ENCODE measurements at regions not wholly inside any gene's neighbourhood (a gene's known extent, or its start where the extent isn't known, plus 50 kb on each side); places are given as distances from the start of the nearest gene placed in this dataset.
"Not testable (repeated sequence)": the region's sequence is repeated elsewhere in the genome, so short reads cannot be mapped to it uniquely, and the experiment has no call there.

GRCh38 chr3:163382183-163382582 lies 1696.1 kb downstream of the SI start:
- no peak for FAIRE-seq
- no peak for DNase-seq (ENCODE audit: low spot score in 2 of 2)

- FAIRE-seq (no peak), DNase-seq (ENCODE audit: low spot score in 2 of 2) (no peak)
Observed at GRCh38 chr3:163368168-163368567, 1710.1 kb downstream of the SI start.

GRCh38 chr3:163364717-163365116 lies 1713.6 kb downstream of the SI start:
- FAIRE-seq (no peak), DNase-seq (ENCODE audit: low spot score in 2 of 2) (no peak)

GRCh38 chr3:163362151-163362550 lies 1716.1 kb downstream of the SI start:
- FAIRE-seq (no peak), DNase-seq (ENCODE audit: low spot score in 2 of 2) (no peak)

GRCh38 chr3:163361357-163361878 lies 1716.9 kb downstream of the SI start:
- FAIRE-seq; DNase-seq (ENCODE audit: low spot score in 2 of 2): not testable (repeated sequence)

- DNase-seq (ENCODE audit: low spot score in 2 of 2) = no peak
- FAIRE-seq = no peak
Observed at GRCh38 chr3:163347944-163348343, 1730.4 kb downstream of the SI start.

GRCh38 chr3:163335429-163335828 lies 1742.9 kb downstream of the SI start:
- FAIRE-seq (no peak), DNase-seq (ENCODE audit: low spot score in 2 of 2) (no peak)

- FAIRE-seq (no peak), DNase-seq (ENCODE audit: low spot score in 2 of 2) (no peak)
Observed at GRCh38 chr3:163328680-163329079, 1749.6 kb downstream of the SI start.

GRCh38 chr3:163327086-163327485 lies 1751.2 kb downstream of the SI start:
- FAIRE-seq (no peak), DNase-seq (ENCODE audit: low spot score in 2 of 2) (no peak)

GRCh38 chr3:163315786-163316185 lies 1762.5 kb downstream of the SI start:
- DNase-seq (ENCODE audit: low spot score in 2 of 2) = no peak
- FAIRE-seq = no peak

- FAIRE-seq = no peak
- DNase-seq (ENCODE audit: low spot score in 2 of 2) = no peak
Observed at GRCh38 chr3:163306405-163306804, 1771.9 kb downstream of the SI start.

- FAIRE-seq (no peak), DNase-seq (ENCODE audit: low spot score in 2 of 2) (no peak)
Observed at GRCh38 chr3:163273694-163274093, 1777.1 kb downstream of the OTOL1 start.

GRCh38 chr3:163266731-163267130 lies 1770.1 kb downstream of the OTOL1 start:
- FAIRE-seq = no peak
- no peak for DNase-seq (ENCODE audit: low spot score in 2 of 2)

- FAIRE-seq (no peak), DNase-seq (ENCODE audit: low spot score in 2 of 2) (no peak)
Observed at GRCh38 chr3:163261618-163262017, 1765.0 kb downstream of the OTOL1 start.

GRCh38 chr3:163261056-163261455 lies 1764.4 kb downstream of the OTOL1 start:
- DNase-seq (ENCODE audit: low spot score in 2 of 2) (no peak), FAIRE-seq (no peak)

- FAIRE-seq (no peak), DNase-seq (ENCODE audit: low spot score in 2 of 2) (no peak)
Observed at GRCh38 chr3:163218336-163218735, 1721.7 kb downstream of the OTOL1 start.

GRCh38 chr3:163213838-163214237 lies 1717.2 kb downstream of the OTOL1 start:
- DNase-seq (ENCODE audit: low spot score in 2 of 2) (no peak), FAIRE-seq (peak; percentile 51)

GRCh38 chr3:163196815-163197374 lies 1700.3 kb downstream of the OTOL1 start:
- FAIRE-seq (no peak), DNase-seq (ENCODE audit: low spot score in 2 of 2) (no peak)

GRCh38 chr3:163196245-163196644 lies 1699.6 kb downstream of the OTOL1 start:
- FAIRE-seq (no peak), DNase-seq (ENCODE audit: low spot score in 2 of 2) (no peak)

- DNase-seq (ENCODE audit: low spot score in 2 of 2) (no peak), FAIRE-seq (no peak)
Observed at GRCh38 chr3:163185721-163186350, 1689.2 kb downstream of the OTOL1 start.

- DNase-seq (ENCODE audit: low spot score in 2 of 2) = no peak
- no peak for FAIRE-seq
Observed at GRCh38 chr3:163175970-163176369, 1679.4 kb downstream of the OTOL1 start.

- FAIRE-seq; DNase-seq (ENCODE audit: low spot score in 2 of 2): not testable (repeated sequence)
Observed at GRCh38 chr3:163172513-163172912, 1675.9 kb downstream of the OTOL1 start.
